Esophagus muscularis mucosa (tissue), 3 donors: ENCODE measurements at regions not wholly inside any gene's neighbourhood (a gene's known extent, or its start where the extent isn't known, plus 50 kb on each side); places are given as distances from the start of the nearest gene placed in this dataset.

Experiments used
- POLR2A ChIP-seq: fragments of 450-650 bp; IDR thresholded peaks from one replicate; pipeline ENCODE4 v1.6.1; 2017; ENCODE audit warnings: antibody characterized with exemption, moderate library complexity, mild to moderate bottlenecking, low read depth
- TF ChIP-seq, protein P1 (sequence below), 3 experiments: fragments of 200-600 bp in 2 of 3; fragments of 450-650 bp in 1 of 3; sonication (generic) in 2 of 3; IDR thresholded peaks; one replicate each; pipeline ENCODE4 v1.5.1; 2017 to 2019; ENCODE audit warnings: antibody characterized with exemption in 3 of 3, mild to moderate bottlenecking in 2 of 3, moderate library complexity in 1 of 3

DNA sequence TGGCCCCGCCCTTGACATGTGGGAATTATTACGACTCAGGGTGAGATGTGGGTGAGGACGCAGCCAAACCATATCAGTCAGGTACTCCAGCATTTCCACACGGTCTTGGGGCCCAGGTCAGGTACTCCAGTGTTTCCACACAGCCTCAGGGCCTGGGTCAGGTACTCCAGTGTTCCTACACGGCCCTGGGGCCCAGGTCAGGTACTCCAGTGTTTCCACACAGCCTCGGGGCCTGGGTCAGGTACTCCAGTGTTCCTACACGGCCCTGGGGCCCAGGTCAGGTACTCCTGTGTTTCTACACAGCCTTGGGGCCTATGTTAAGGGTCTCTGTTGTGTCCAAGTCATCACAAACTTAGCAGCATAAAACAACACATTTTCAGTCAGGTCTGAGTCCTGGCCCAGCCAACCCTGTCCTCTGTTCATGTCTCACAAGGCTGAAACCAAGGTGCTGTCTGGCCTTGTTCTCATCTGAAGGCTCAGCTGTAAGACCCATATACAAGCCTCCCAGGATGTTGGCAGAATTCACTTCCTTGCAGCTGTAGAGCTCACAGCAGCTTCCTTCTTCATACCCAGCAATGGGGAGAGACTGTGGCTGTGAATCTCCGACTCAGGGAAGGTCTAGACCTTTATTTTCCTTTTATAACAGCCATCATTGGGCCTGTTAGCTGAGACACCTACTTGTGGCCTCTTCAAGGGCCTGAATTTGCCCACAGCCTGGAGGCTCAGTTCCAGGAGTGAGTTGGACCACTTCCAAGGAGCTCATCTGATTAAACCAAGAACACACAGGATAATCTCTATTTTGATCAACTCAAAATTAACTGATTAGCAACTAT, 107.6 kb upstream of the SFSWAP start:
- no peak for TF ChIP-seq POLR2A
- TF ChIP-seq, protein P1, sequence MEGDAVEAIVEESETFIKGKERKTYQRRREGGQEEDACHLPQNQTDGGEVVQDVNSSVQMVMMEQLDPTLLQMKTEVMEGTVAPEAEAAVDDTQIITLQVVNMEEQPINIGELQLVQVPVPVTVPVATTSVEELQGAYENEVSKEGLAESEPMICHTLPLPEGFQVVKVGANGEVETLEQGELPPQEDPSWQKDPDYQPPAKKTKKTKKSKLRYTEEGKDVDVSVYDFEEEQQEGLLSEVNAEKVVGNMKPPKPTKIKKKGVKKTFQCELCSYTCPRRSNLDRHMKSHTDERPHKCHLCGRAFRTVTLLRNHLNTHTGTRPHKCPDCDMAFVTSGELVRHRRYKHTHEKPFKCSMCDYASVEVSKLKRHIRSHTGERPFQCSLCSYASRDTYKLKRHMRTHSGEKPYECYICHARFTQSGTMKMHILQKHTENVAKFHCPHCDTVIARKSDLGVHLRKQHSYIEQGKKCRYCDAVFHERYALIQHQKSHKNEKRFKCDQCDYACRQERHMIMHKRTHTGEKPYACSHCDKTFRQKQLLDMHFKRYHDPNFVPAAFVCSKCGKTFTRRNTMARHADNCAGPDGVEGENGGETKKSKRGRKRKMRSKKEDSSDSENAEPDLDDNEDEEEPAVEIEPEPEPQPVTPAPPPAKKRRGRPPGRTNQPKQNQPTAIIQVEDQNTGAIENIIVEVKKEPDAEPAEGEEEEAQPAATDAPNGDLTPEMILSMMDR (IDR thresholded peaks at IDR 0.05), result no peak
